ENCODE measurements at regions not wholly inside any gene's neighbourhood (a gene's known extent, or its start where the extent isn't known, plus 50 kb on each side); places are given as distances from the start of the nearest gene placed in this dataset.
"Not testable (repeated sequence)": the region's sequence is repeated elsewhere in the genome, so short reads cannot be mapped to it uniquely, and the experiment has no call there.

DNA sequence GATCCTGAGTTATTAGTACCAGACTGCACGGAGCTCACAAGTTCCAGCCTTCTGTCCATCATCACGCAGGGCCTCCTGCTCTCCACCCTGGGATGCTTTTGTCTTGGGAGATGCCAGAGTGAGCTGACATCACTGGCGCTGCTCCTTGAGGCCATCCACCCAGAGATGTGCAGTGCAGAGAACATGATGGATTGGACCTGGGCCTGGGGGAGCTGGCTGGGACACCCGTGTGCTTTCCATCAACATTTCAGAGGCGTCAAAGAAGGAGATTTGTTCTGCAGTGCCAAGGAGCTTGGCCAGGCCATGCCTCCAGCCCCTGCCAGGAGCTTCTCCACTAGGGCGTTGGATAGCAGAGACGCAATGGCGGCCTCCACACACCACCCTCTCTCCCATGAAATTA is 206.6 kb upstream of the ZNF469 start:
- not testable (repeated sequence) for ATAC-seq (replicated peaks in 1 of 2); H3K9me3 Mint-ChIP-seq; H3K4me1 Mint-ChIP-seq (ENCODE audit: low read depth); H3K36me3 Mint-ChIP-seq (ENCODE audit: insufficient read depth in 2 of 2); DNase-seq; H3K4me3 Mint-ChIP-seq; H3K27ac Mint-ChIP-seq
- peaks cover 27% of the 10 kb centered on the region for H3K27me3 Mint-ChIP-seq (ENCODE audit: low read depth)

DNA sequence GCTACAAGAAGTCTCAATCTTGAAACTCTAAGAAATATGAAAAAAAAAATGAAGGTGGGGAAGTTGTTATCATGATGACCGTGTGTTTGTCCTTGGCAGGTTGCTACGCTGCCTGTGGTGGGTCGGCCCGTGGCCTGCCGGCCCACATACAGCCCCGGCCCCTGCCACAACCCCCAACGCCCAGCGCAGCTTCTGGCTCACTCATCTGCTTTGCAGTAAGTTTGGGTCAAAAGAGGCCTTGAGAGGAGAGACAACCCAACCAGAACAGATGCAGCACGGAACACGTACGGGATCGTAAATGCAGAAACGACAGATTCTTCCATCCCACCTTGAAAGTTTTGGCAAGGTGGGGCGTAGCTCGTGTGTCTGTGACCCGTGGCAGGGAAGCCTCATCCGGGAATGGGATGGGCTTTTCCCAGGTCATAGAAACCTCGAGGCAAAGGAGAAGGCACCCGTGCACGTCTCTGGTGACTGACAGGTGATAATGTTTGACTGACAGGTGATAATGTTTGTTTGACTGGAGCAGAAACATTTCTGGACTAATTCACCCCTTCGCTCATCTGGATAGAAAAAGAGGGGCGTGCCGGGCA is 206.1 kb upstream of the ZNF469 start:
- not testable (repeated sequence) for H3K36me3 Mint-ChIP-seq (ENCODE audit: insufficient read depth in 2 of 2); ATAC-seq (replicated peaks in 1 of 2); H3K4me1 Mint-ChIP-seq (ENCODE audit: low read depth); H3K4me3 Mint-ChIP-seq; DNase-seq; H3K9me3 Mint-ChIP-seq; H3K27ac Mint-ChIP-seq
- peaks cover 22% of the 10 kb centered on the region for H3K27me3 Mint-ChIP-seq (ENCODE audit: low read depth)

DNA sequence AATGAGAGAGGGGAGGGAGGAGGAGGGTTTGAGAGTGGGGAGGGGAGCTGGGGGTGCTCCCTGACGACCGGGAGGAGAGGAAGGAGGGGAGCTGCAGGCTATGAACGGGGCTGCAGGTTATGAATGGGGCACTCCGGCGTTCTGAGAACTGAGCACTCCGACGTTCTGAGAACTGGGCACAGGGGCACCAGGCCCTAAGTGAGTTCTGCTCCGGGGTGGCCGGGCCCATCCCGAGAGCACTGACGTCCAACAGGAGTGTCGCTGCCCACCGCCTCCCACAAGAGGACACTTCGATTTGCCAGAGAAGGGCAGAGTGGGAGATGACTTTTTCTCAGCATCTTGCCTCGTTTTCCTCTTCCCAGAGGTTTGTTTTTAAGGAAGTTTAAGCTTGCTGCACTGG is 204.5 kb upstream of the ZNF469 start:
- DNase-seq; H3K36me3 Mint-ChIP-seq (ENCODE audit: insufficient read depth in 2 of 2); H3K4me3 Mint-ChIP-seq; ATAC-seq (replicated peaks in 1 of 2); H3K9me3 Mint-ChIP-seq; H3K27ac Mint-ChIP-seq; H3K27me3 Mint-ChIP-seq (ENCODE audit: low read depth); H3K4me1 Mint-ChIP-seq (ENCODE audit: low read depth): not testable (repeated sequence)

GRCh38 chr16:88178896-88179295 is 203.9 kb upstream of the ZNF469 start:
- not testable (repeated sequence) for ATAC-seq (replicated peaks in 1 of 2); DNase-seq; H3K36me3 Mint-ChIP-seq (ENCODE audit: insufficient read depth in 2 of 2); H3K9me3 Mint-ChIP-seq; H3K4me3 Mint-ChIP-seq; H3K4me1 Mint-ChIP-seq (ENCODE audit: low read depth); H3K27ac Mint-ChIP-seq; H3K27me3 Mint-ChIP-seq (ENCODE audit: low read depth)

- not testable (repeated sequence) for H3K9me3 Mint-ChIP-seq; H3K27ac Mint-ChIP-seq; H3K4me3 Mint-ChIP-seq; H3K4me1 Mint-ChIP-seq (ENCODE audit: low read depth); DNase-seq; H3K27me3 Mint-ChIP-seq (ENCODE audit: low read depth); ATAC-seq (replicated peaks in 1 of 2); H3K36me3 Mint-ChIP-seq (ENCODE audit: insufficient read depth in 2 of 2)
Observed at GRCh38 chr16:88182967-88183881, 199.5 kb upstream of the ZNF469 start.

DNA sequence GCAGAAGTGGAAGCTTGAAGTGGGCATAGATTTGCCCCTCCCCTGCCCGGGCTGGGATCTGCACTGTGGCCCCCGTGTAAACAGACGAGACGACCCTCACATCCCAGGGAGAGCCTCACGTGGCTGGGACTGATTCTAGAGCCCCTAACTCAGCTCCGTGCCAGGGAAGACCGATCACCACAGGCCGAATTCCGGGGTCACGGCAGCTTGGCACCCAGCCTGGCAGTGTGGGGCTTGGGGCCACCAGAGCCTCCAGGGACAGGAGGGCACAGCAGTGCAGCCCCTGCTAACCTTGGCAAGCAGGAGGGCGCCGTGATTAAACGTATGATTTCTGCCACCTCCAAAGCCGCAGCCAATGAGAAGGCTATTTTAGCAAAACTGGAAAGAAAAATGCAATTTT is 198.7 kb upstream of the ZNF469 start:
- H3K4me1 Mint-ChIP-seq (ENCODE audit: low read depth); H3K4me3 Mint-ChIP-seq; H3K9me3 Mint-ChIP-seq; H3K27me3 Mint-ChIP-seq (ENCODE audit: low read depth); H3K36me3 Mint-ChIP-seq (ENCODE audit: insufficient read depth in 2 of 2); ATAC-seq (replicated peaks in 1 of 2); DNase-seq; H3K27ac Mint-ChIP-seq: not testable (repeated sequence)

DNA sequence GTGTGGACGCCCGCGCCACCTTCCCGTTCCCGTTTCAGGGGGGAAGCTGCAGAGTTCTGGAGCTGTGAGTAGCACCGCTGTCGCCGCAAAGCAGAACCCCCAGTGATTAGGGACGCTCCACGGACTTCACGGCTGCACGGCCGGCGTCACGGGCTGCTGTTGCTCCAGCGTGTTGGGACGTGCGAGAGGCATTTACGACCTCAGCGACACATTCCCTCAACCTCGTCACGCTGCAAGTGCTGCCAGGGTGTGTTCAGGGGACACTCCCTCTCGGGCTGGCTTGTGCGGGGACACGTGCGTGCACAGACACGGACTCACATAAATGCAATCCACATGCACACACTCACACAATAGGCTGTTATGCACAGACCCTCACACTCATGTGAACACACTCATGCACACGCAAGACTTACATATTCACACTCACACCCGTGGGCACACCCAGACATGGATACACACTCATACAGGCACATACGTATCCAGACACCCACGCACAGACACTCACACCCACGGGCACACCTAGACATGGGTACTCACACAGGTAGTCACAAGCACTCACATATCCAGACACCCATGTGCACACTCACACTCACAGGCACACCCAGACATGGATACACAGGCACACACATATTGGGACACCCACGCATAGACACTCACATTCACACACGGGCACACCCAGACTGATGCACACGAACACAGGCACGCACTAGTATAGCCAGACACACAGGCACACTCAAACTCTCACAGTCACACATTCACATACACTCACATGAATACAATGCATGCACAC is 198.0 kb upstream of the ZNF469 start:
- not testable (repeated sequence) for DNase-seq; H3K27ac Mint-ChIP-seq; ATAC-seq (replicated peaks in 1 of 2); H3K4me3 Mint-ChIP-seq; H3K9me3 Mint-ChIP-seq; H3K36me3 Mint-ChIP-seq (ENCODE audit: insufficient read depth in 2 of 2); H3K27me3 Mint-ChIP-seq (ENCODE audit: low read depth); H3K4me1 Mint-ChIP-seq (ENCODE audit: low read depth)

GRCh38 chr16:88185406-88185805 is 197.4 kb upstream of the ZNF469 start:
- not testable (repeated sequence) for DNase-seq; H3K27ac Mint-ChIP-seq; H3K4me3 Mint-ChIP-seq; H3K27me3 Mint-ChIP-seq (ENCODE audit: low read depth); H3K4me1 Mint-ChIP-seq (ENCODE audit: low read depth); ATAC-seq (replicated peaks in 1 of 2); H3K36me3 Mint-ChIP-seq (ENCODE audit: insufficient read depth in 2 of 2); H3K9me3 Mint-ChIP-seq

DNA sequence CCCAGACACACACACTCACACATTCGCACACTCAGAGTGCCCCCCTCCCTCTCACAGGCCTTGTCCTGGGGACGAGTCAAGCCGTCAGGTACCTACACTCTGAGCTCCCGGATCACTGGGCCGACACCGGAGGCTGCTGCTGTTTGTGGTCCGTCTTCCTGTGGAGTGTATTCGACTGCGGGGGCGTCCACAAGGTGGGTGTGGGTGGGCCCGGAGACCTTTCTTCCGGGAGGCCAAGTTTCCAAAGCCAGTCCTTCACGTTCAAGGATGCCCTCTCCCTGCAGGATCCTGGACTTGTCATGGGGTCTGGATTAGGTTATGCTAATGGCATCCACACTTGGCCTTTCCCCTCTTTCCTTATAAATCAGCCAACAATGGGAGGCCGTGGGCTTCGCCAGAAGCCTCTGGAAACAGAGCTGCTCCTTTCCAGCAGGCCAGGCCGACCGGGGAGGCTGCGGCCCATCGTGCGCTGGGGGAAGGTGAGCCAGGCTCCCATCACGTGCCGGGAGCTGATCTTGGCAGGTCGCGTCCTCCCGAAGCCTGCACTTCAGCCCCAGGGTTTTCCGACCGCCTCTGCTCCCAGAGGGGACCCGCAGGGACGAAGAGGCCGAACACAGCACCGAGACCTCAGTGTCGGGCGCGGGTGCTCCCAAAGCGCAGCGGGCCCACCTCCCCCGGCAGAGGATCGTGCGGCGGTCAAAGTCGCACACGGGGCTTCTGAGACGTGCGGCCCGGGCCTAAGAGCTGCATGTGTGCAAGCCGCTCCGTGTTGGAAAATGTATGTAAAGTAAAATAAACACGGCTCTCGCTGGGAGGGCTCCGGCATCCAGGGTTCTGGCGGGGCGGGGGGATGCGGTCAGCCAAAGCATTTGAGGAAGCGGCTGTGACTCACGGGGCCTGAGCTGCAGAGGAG is 196.5 kb upstream of the ZNF469 start:
- H3K4me3 Mint-ChIP-seq; ATAC-seq (replicated peaks in 1 of 2); H3K9me3 Mint-ChIP-seq; DNase-seq; H3K27ac Mint-ChIP-seq; H3K36me3 Mint-ChIP-seq (ENCODE audit: insufficient read depth in 2 of 2); H3K27me3 Mint-ChIP-seq (ENCODE audit: low read depth); H3K4me1 Mint-ChIP-seq (ENCODE audit: low read depth): not testable (repeated sequence)

DNA sequence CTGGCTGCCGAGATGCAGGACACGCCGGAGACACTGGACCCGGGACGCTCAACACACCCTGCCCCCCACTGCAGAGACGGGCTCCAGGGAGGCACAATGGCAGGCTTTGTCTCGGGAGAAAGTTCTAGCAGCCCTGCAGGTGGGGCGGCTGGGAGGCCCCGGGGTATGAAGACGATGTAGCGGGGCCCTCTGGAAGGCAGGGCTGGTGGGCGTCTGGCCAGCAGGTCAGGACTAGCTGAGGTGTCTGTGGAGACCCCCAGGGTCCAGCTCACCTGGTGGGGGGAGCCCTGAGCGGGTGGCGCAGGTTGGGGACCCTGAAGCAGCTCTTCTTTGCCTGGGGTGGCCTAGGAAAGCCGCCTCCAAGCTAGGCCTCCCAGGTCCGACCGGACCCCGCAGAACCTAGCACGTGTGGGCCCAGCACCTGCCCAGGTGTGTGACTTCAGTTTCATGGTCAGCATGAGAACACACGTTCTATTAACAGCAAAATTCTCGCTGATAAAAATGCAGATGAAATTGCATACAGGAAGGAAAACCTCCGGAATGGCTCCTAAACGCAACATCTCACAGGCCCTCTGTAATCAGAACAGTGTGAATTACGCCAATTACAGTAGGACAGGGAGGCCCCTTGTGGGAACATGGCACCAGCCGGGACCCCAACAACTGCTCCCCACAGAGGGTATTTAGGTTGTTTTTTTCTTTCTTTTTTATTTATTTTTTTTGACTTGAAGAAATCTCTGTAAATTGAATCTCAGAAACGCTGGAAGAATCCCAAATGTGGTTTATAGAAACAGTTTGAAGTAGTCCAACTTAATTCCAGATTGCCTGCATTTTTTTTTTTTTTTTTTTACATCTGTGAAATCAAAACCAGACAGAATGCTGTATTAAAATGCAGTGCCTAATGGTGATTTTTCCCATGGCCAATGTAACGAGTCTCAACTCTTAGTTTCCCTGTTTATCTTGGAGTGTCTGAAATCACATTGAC is 195.6 kb upstream of the ZNF469 start:
- H3K4me1 Mint-ChIP-seq (ENCODE audit: low read depth); H3K27me3 Mint-ChIP-seq (ENCODE audit: low read depth); H3K36me3 Mint-ChIP-seq (ENCODE audit: insufficient read depth in 2 of 2); H3K4me3 Mint-ChIP-seq; DNase-seq; H3K27ac Mint-ChIP-seq; H3K9me3 Mint-ChIP-seq; ATAC-seq (replicated peaks in 1 of 2): not testable (repeated sequence)

DNA sequence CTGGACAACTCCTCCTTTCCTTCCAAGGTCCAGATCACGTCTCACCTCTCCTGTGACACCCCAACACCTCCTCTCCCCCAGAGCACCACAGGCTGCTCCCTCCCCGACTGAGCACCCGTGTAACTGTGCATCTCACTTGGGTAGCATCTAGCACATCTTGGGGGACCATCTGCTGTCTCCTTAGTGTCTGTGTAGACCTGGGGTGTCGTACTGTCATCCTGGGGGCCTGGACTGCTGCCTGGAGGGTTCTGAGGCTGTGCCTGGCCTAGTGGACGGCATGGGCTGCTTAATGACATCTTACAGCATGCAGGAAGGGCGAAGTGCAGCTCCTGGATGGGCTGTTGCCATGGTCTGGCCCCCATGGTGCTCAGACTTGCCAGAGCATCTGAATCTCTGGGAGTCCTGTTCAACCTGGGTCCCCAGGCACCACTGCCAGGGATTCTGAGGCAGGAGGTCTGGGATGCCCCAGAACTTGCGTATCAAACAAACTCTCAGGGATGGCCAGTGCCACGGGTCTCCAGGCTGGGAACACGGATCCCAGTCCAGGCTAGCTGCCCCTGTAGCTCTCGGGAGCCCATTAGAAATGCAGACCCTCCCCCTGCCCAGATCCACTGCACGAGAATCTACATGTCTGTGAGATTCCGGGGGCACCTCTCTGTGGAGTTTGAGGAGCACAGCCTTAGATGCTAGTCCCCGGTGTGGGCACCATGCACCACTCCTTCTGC is 194.4 kb upstream of the ZNF469 start:
- H3K4me3 Mint-ChIP-seq; H3K36me3 Mint-ChIP-seq (ENCODE audit: insufficient read depth in 2 of 2); H3K9me3 Mint-ChIP-seq; ATAC-seq (replicated peaks in 1 of 2); DNase-seq; H3K27ac Mint-ChIP-seq; H3K4me1 Mint-ChIP-seq (ENCODE audit: low read depth); H3K27me3 Mint-ChIP-seq (ENCODE audit: low read depth): not testable (repeated sequence)
